H1 (cell line): ENCODE measurements at regions not wholly inside any gene's neighbourhood (a gene's known extent, or its start where the extent isn't known, plus 50 kb on each side); places are given as distances from the start of the nearest gene placed in this dataset.
A peak's percentile ranks its signal among the peaks of the same experiment; 100 is the strongest.

Source experiments
- CTCF ChIA-PET: fragments of 300-600 bp; sonication (Branson Sonifier 250); formaldehyde crosslinking; loops from one replicate; lab custom pipeline; 2021; ENCODE audit not compliant: partially characterized antibody; lab: Charles Lee
- POLR2A ChIA-PET: fragments of 300-600 bp; sonication (Branson Sonifier 250); formaldehyde crosslinking; loops from one replicate; lab custom pipeline; 2021; ENCODE audit warnings: inconsistent platforms; ENCODE audit not compliant: partially characterized antibody; lab: Charles Lee
- DNase-seq, 2 experiments: peaks; one replicate each; pipeline versions ENCODE4 v3.0.0 to v3.0.0-alpha.2; 2010 to 2022; ENCODE audit warnings: low spot score in 2 of 2, low read depth in 1 of 2, mixed read lengths in 1 of 2
- FAIRE-seq: peaks from 2 replicates; lab custom pipeline; 2011; peaks lifted over from hg19 to GRCh38; lab: Jason Lieb, UNC
- H2AFZ ChIP-seq: 2 replicates; pipeline ENCODE4 v1.8.1; 2012; ENCODE audit warnings: low read length, inconsistent platforms
- H2AK5ac ChIP-seq: 2 replicates; pipeline ENCODE4 v1.6.1; 2013; ENCODE audit warnings: low read depth, low read length
- H2BK120ac ChIP-seq: replicated peaks from 2 replicates; pipeline ENCODE3; 2013; ENCODE audit warnings: low read depth, low read length, inconsistent platforms
- H2BK12ac ChIP-seq: 2 replicates; pipeline ENCODE4 v1.6.1; 2013; ENCODE audit warnings: low read depth, low read length
- H2BK15ac ChIP-seq: 2 replicates; pipeline ENCODE4 v1.6.1; 2013; ENCODE audit warnings: low read length
- H2BK20ac ChIP-seq: 2 replicates; pipeline ENCODE4 v1.6.1; 2013; ENCODE audit warnings: low read length
- H2BK5ac ChIP-seq: 2 replicates; pipeline ENCODE4 v1.6.1; 2013; ENCODE audit warnings: low read depth, low read length
- H3K14ac ChIP-seq: 2 replicates; pipeline ENCODE4 v1.6.1; 2013; ENCODE audit warnings: inconsistent platforms; ENCODE audit not compliant: insufficient read length
- H3K18ac ChIP-seq: 2 replicates; pipeline ENCODE4 v1.6.1; 2013; ENCODE audit warnings: low read length; ENCODE audit errors: extremely low read depth
- H3K23ac ChIP-seq: 2 replicates; pipeline ENCODE4 v1.6.1; 2013; ENCODE audit warnings: inconsistent platforms; ENCODE audit not compliant: insufficient read length
- H3K23me2 ChIP-seq: 2 replicates; pipeline ENCODE4 v1.6.1; 2013; ENCODE audit warnings: low read depth, low read length
- H3K27ac ChIP-seq: 2 replicates; pipeline ENCODE4 v1.6.1; 2011; ENCODE audit warnings: low read depth, low read length, inconsistent platforms
- H3K27me3 ChIP-seq, 4 experiments: replicated peaks in 1 of 4; 1 replicate in 1 of 4; 2 replicates in 3 of 4; pipeline versions ENCODE4 v1.6.1 to v1.8.1; 2011 to 2013; ENCODE audit warnings: low read length in 3 of 4, mild to moderate bottlenecking in 3 of 4, inconsistent platforms in 2 of 4, mixed read lengths in 2 of 4, moderate library complexity in 1 of 4; ENCODE audit not compliant: control insufficient read depth in 3 of 4, insufficient read depth in 3 of 4; ENCODE audit errors: extremely low read depth in 1 of 4
- H3K36me3 ChIP-seq, 4 experiments: 2 replicates each; pipeline versions ENCODE4 v1.6.1 to v1.8.1; 2011 to 2013; ENCODE audit warnings: mild to moderate bottlenecking in 4 of 4, low read length in 3 of 4, moderate library complexity in 2 of 4, control low read depth in 1 of 4, inconsistent platforms in 1 of 4; ENCODE audit not compliant: insufficient read depth in 4 of 4, control insufficient read depth in 2 of 4
- H3K4ac ChIP-seq: replicated peaks from 2 replicates; pipeline ENCODE3; 2013; ENCODE audit warnings: low read length, low read depth, mixed read lengths, inconsistent platforms; ENCODE audit not compliant: insufficient read length
- H3K4me1 ChIP-seq, 4 experiments: replicated peaks in 1 of 4; 1 replicate in 1 of 4; 2 replicates in 3 of 4; pipeline versions ENCODE4 v1.6.1 to v1.8.1; 2011 to 2013; ENCODE audit warnings: low read length in 3 of 4, inconsistent platforms in 2 of 4, mixed read lengths in 1 of 4; ENCODE audit not compliant: insufficient read depth in 4 of 4, control insufficient read depth in 3 of 4
- H3K4me2 ChIP-seq, 2 experiments: 2 replicates each; pipeline versions ENCODE4 v1.6.1 to v1.8.1; 2011 to 2013; ENCODE audit warnings: low read depth in 2 of 2, low read length in 2 of 2, control low read depth in 1 of 2, inconsistent platforms in 1 of 2, mild to moderate bottlenecking in 1 of 2; ENCODE audit not compliant: insufficient read depth in 1 of 2
- H3K4me3 ChIP-seq, 4 experiments: fragments of 200-600, 300-600 bp in 1 of 4; sonication (generic), shearing (Covaris generic), sonication (Bioruptor Twin) in 1 of 4; 2 replicates each; pipeline versions ENCODE4 v1.5.1 to v1.8.1; 2011 to 2016; ENCODE audit warnings: low read length in 4 of 4, low read depth in 3 of 4, control low read depth in 2 of 4, inconsistent platforms in 2 of 4, mild to moderate bottlenecking in 2 of 4, mixed read lengths in 1 of 4, moderate library complexity in 1 of 4; ENCODE audit not compliant: insufficient read depth in 2 of 4; ENCODE audit errors: extremely low read depth in 1 of 4
- H3K56ac ChIP-seq: replicated peaks from 2 replicates; pipeline ENCODE3; 2013; ENCODE audit warnings: low read depth, mild to moderate bottlenecking, mixed read lengths, low read length, inconsistent platforms; ENCODE audit not compliant: insufficient read length
- H3K79me1 ChIP-seq: 2 replicates; pipeline ENCODE4 v1.6.1; 2013; ENCODE audit warnings: low read depth, low read length, control low read depth
- H3K79me2 ChIP-seq, 2 experiments: 2 replicates each; pipeline versions ENCODE4 v1.6.1 to v1.8.1; 2012 to 2013; ENCODE audit warnings: low read length in 2 of 2, mild to moderate bottlenecking in 2 of 2, inconsistent platforms in 1 of 2; ENCODE audit not compliant: insufficient read depth in 2 of 2, control insufficient read depth in 1 of 2
- H3K9ac ChIP-seq, 4 experiments: replicated peaks in 1 of 4; 1 replicate in 1 of 4; 2 replicates in 3 of 4; pipeline versions ENCODE4 v1.6.1 to v1.8.1; 2011 to 2013; ENCODE audit warnings: low read depth in 3 of 4, low read length in 3 of 4, control low read depth in 2 of 4, mild to moderate bottlenecking in 2 of 4, moderate library complexity in 2 of 4, inconsistent platforms in 1 of 4; ENCODE audit errors: extremely low read depth in 1 of 4
- H3K9me3 ChIP-seq, 2 experiments: 2 replicates each; pipeline versions ENCODE4 v1.6.1 to v1.8.1; 2012 to 2013; ENCODE audit warnings: mild to moderate bottlenecking in 2 of 2, moderate library complexity in 2 of 2, control low read depth in 1 of 2, inconsistent platforms in 1 of 2, low read depth in 1 of 2, low read length in 1 of 2, mixed read lengths in 1 of 2; ENCODE audit not compliant: insufficient read depth in 2 of 2
- H4K20me1 ChIP-seq, 2 experiments: replicated peaks in 1 of 2; 2 replicates each; pipeline versions ENCODE3 to v1.8.1; 2011 to 2013; ENCODE audit warnings: inconsistent platforms in 2 of 2, low read length in 2 of 2, mild to moderate bottlenecking in 1 of 2; ENCODE audit not compliant: insufficient read depth in 2 of 2, control insufficient read depth in 1 of 2
- H4K5ac ChIP-seq: 2 replicates; pipeline ENCODE4 v1.6.1; 2013; ENCODE audit warnings: low read length, low read depth, mixed read lengths, inconsistent platforms; ENCODE audit not compliant: insufficient read length
- H4K8ac ChIP-seq: 2 replicates; pipeline ENCODE4 v1.8.0; 2013; ENCODE audit warnings: mild to moderate bottlenecking, moderate library complexity, low read length, inconsistent platforms; ENCODE audit not compliant: insufficient read depth; ENCODE audit errors: extremely low read depth
- H4K91ac ChIP-seq: replicated peaks from 2 replicates; pipeline ENCODE3; 2013; ENCODE audit warnings: low read length, mixed read lengths, inconsistent platforms; ENCODE audit not compliant: insufficient read length
- CREB1 ChIP-seq: IDR thresholded peaks from 2 replicates; pipeline ENCODE4 v1.6.1; 2012; ENCODE audit warnings: inconsistent platforms
- CTBP2 ChIP-seq: IDR thresholded peaks from 2 replicates; pipeline ENCODE4 v1.7.0; 2011; ENCODE audit warnings: borderline replicate concordance, mild to moderate bottlenecking, moderate library complexity, mixed read lengths, low read length; ENCODE audit not compliant: insufficient read depth, insufficient read length
- EP300 ChIP-seq, 2 experiments: IDR thresholded peaks; 1 replicate in 1 of 2; 2 replicates in 1 of 2; pipeline ENCODE4 v1.6.1; 2011 to 2012; ENCODE audit warnings: low read depth in 2 of 2, low read length in 2 of 2, mild to moderate bottlenecking in 2 of 2, borderline replicate concordance in 1 of 2, inconsistent platforms in 1 of 2, moderate library complexity in 1 of 2
- KDM1A ChIP-seq: fragments of 200-600, 300-600 bp; sonication (generic); IDR thresholded peaks from 2 replicates; pipeline ENCODE4 v1.7.1; 2016; ENCODE audit warnings: mild to moderate bottlenecking, low read length, borderline replicate concordance
- NANOG ChIP-seq: IDR thresholded peaks from 2 replicates; pipeline ENCODE4 v1.6.1; 2011; ENCODE audit warnings: low read length, low read depth, mild to moderate bottlenecking, inconsistent platforms; ENCODE audit not compliant: insufficient read depth, poor library complexity, severe bottlenecking
- SAP30 ChIP-seq: fragments of 300-600 bp; sonication (generic); IDR thresholded peaks from 2 replicates; pipeline ENCODE4 v1.7.1; 2012; ENCODE audit warnings: low read length, moderate library complexity, mild to moderate bottlenecking, inconsistent platforms; ENCODE audit not compliant: insufficient read depth, insufficient replicate concordance
- SIRT6 ChIP-seq: IDR thresholded peaks from one replicate; pipeline ENCODE4 v1.7.1; 2012; ENCODE audit warnings: low read length, inconsistent platforms
- SP2 ChIP-seq: IDR thresholded peaks from 2 replicates; pipeline ENCODE4 v1.6.1; 2012; ENCODE audit warnings: mild to moderate bottlenecking, low read length, inconsistent platforms
- SUZ12 ChIP-seq: fragments of 200-600 bp; sonication (generic); IDR thresholded peaks from 2 replicates; pipeline ENCODE4 v1.6.1; 2012; ENCODE audit warnings: mild to moderate bottlenecking, inconsistent platforms, low read length, moderate library complexity, mixed read lengths
- TAF1 ChIP-seq: IDR thresholded peaks from 2 replicates; pipeline ENCODE4 v1.6.1; 2011; ENCODE audit warnings: mild to moderate bottlenecking, low read depth, low read length
- TAF7 ChIP-seq: optimal IDR thresholded peaks from 2 replicates; pipeline ENCODE3; 2011; ENCODE audit warnings: low read depth, mild to moderate bottlenecking, inconsistent platforms, low read length, moderate library complexity, borderline replicate concordance
- TCF12 ChIP-seq: IDR thresholded peaks from 2 replicates; pipeline ENCODE4 v1.6.1; 2011; ENCODE audit warnings: low read depth, mild to moderate bottlenecking, low read length
- WGBS, 2 experiments: shearing (Covaris generic) in 1 of 2; methylation state at CpG; one replicate each; pipeline versions ENCODE4 v1.1.6 to v1.1.7; 2013 to 2015; ENCODE audit warnings: low lambda C conversion rate in 2 of 2, mixed read lengths in 2 of 2, inconsistent platforms in 1 of 2, low coverage in 1 of 2, missing lambda C conversion rate in 1 of 2; ENCODE audit not compliant: insufficient replicate concordance in 2 of 2, insufficient coverage in 1 of 2, insufficient read length in 1 of 2; ENCODE audit errors: extremely low coverage in 1 of 2, missing lambda C conversion rate in 1 of 2; 5-methylcytosine and 5-hydroxymethylcytosine counted together

GRCh38 chr11:94673951-94674491 is 94.1 kb upstream of the AMOTL1 start:
- Histone ChIP-seq H3K4me2 (no peak overlapping the region), H2BK120ac (no peak overlapping the region), H2BK12ac (no peak overlapping the region), H3K18ac (no peak overlapping the region), H2AFZ (no peak overlapping the region), H3K27me3 (no peaks in the 10 kb centered on the region), H3K14ac (no peak overlapping the region), H3K9me3 (no peaks in the 10 kb centered on the region), H3K79me2 (no peaks in the 10 kb centered on the region), H3K56ac (no peak overlapping the region), H3K4me3 (no peak overlapping the region), H3K27ac (no peak overlapping the region), H3K4me1 (peaks cover 0 to 7% (median 0%) of the 10 kb centered on the region in 4 experiments; a peak in 1 of 7 replicates), H4K91ac (no peak overlapping the region), H3K4ac (no peak overlapping the region), H2BK20ac (no peak overlapping the region; the same call in 1 of the 2 replicates), H2BK5ac (no peak overlapping the region), H3K79me1 (no peaks in the 10 kb centered on the region), H3K36me3 (no peaks in the 10 kb centered on the region), H4K20me1 (no peaks in the 10 kb centered on the region), H2AK5ac (no peak overlapping the region), H3K23me2 (no peaks in the 10 kb centered on the region), H3K9ac (no peak overlapping the region), H4K8ac (no peak overlapping the region), H4K5ac (no peak overlapping the region), H2BK15ac (0 out of 2 replicates have a peak overlapping the region, but pooled peaks have one; percentile 16), H3K23ac (no peak overlapping the region)
- ChIA-PET POLR2A (interaction anchor here (1.0 to 17.2 kb wide), 4 partner anchors 9 to 48 kb away, joined by 3 to 167 read pairs (median 7); no protein-coding TSS in a partner anchor), CTCF (interaction anchor here (0.6 to 7.0 kb wide), 4 partner anchors 51 to 146 kb away, joined by 3 to 33 read pairs (median 3); no protein-coding TSS in a partner anchor)
- 90% methylated on average over 6 of the region's 6 CpGs; no CpG with 5 or more reads in 1 of the 2 experiments for WGBS, 2 experiments
- DNase-seq (peak in 1 of 2 experiments; percentile 37), FAIRE-seq (no peak)
- no peak for TF ChIP-seq TAF7
- TF ChIP-seq SUZ12 = no peak
- TF ChIP-seq SAP30 = no peak
- no peak for TF ChIP-seq TAF1
- no peak for TF ChIP-seq EP300 (IDR thresholded peaks at IDR 0.05; ENCODE audit: borderline replicate concordance in 1 of 2, low read depth in 2 of 2, low read length in 2 of 2)
- no peak for TF ChIP-seq KDM1A
- no peak for TF ChIP-seq CREB1
- no peak for TF ChIP-seq SP2
- no peak for TF ChIP-seq SIRT6
- TF ChIP-seq TCF12 = no peak
- TF ChIP-seq NANOG = no peak
- no peak for TF ChIP-seq CTBP2
